GM18873 (cell line): ENCODE measurements at regions not wholly inside any gene's neighbourhood (a gene's known extent, or its start where the extent isn't known, plus 50 kb on each side); places are given as distances from the start of the nearest gene placed in this dataset.

Experiments
- ATAC-seq: cut with Tn5 transposase; IDR thresholded peaks from one replicate; pipeline ENCODE4 v1.9.1; 2021; ENCODE audit warnings: mild to moderate bottlenecking, moderate library complexity, moderate number of reproducible peaks; ENCODE audit not compliant: unreplicated experiment, low FRiP score

DNA sequence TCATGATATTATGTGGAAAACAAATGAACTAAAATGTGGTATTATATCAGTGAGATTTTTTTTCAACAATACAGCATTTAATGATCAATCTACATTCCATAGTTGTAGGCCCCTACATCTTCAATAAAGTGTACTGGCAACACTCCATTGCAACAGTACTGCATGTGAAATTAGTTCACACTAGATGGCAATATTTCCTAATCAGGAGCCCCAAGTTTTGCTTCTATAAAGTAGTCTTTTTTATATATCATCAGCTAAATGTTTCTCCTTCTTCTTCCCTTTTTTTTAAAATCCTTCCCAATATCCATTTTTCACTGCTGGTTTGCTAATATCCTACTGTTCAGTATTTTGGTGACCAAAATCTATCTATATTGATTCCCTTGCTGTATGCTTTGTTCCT is 528.3 kb upstream of the ATXN8OS start:
- no peak for ATAC-seq

DNA sequence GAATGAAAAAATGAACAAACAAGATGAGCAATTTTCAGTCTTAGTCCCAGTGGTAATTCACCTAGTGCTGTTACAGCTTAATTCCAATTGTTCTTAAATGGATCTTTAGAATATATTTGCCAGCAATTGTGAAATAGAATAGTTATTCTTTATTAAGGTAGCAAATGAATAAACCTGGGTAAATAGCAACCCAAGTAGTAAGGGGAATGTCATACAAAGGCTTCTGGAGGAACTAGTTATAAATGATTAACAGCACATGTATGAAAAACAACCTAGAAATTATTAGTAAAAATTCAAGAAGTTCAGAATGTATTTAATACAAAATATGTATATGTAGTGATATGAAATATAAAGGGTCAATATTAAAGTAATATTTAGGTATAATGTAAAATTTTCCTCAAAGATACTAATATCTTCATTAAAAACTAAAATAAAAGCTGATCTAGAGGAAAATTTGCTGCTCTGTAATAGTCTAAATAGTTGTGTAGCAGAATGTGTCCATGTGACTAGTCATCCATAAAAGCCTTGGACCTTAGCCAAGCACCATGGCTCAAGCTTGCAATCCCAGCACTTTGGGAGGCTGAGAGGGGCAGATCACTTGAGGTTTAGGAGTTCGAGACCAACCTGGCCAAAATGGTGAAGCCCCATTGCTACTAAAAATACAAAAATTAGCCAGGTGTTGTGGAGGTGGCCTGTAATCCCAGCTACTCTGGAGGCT is 535.9 kb upstream of the ATXN8OS start:
- ATAC-seq: no peak

DNA sequence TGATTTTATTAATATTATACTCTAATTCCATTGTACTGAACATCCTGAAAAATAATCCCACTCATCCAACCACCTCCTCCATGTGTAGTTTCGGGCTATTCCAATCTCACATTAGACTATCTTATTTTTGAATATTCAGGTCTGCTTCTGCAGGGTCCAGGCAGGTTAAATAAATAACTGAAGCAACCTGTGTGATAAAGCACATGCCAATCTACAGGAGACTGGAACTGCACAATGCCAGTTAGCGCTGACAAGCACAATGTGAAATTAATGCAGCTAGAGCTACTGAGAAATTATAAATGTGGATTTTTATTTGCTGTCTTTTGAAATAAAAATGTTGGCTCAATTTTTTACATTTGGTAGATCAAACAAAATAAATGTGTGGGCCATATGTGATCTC is 540.1 kb upstream of the ATXN8OS start:
- ATAC-seq: no peak

DNA sequence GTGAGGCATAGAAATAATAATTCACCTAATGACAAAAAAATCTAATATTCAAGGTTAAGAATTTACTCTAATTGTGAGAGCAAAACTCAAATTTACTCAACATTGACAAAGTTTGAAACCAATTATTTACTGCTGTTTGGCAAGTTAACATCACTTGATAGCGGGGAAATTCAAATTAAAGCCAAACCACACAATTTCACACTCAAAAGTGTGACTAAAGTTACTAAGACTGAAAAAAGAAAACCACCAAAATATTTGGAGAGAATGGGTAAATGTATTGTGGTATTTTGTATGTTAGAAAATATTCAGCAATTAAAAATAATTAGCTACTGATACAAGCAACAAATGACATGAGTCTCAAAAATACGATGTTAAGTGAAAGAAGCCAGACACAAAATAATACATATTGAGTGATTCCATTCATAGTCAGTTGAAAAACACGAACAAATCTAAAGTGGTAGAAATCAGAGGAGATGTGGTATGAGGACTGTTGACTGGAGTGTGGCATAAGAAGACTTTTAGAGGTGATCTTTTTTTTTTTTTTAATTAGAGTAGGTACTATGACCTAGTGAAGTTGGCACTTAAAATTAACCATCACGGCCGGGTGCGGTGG is 541.4 kb upstream of the ATXN8OS start:
- ATAC-seq: no peak

DNA sequence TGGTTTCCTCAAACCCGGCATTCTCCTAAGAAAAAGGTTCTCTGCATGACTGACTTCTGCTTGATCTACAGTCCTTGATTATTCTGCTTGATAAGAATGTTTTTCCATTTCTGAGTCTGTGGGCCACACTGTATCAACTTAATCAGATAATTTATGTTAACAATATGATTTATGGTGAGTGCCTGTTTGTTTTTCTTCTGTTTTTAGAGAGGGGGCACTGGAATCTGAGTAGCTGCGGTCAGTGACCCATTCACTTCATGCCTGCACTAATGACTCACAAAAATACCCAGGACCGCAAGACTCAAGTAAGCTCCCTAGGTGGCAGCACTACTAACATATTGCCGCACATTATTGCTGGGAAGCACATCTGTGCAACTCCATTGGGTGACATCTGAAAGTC is 542.3 kb upstream of the ATXN8OS start:
- peak; percentile 78 for ATAC-seq

DNA sequence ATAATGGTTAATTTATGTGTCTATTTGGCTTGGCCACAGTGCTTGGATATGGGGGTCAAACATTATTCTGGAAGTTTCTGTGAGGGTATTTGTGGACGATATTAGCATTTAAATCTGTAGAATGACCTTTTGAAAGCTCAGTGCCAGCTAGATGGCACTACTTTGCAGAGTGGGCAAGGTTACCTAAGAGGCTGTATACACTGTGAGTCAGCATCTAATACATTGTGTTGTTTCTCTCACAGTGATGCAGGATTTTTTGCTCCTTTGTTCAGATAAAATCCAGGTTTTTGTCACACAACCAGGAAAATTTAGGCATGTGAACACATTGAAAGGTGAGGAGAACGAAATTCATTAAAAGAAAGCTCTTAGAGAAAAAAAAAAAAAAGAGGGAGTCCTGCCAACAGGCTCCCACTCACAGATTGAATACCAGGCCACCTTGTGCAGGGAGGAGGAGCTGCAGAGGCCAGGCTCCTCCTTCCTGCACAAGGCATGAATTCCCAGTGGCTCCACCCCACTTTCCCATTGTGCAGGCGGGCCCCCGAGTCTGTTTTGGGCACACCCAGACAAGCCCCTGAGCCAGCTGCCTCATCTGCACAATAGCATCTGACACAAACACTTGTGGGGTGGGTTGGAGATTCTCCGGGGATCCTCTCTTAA is 551.0 kb upstream of the ATXN8OS start:
- ATAC-seq: no peak

DNA sequence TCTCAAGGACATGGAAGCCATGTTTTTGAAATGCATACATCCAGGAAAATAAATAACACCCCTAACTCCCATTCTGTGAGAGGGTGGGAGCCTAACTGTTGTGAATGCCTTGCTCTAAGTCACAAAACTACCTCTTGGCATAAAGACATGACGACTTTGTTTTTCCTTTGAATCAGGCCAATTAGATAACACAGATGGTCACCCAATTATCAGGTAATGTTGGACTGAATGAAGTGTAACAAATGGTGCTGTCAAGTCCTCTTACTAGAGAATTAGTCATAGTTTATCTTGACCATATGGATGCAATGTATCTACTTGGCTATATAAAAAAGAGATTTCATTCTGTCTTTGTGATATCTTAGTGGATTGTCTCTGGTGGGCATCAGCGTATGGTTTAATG is 553.6 kb upstream of the ATXN8OS start:
- no peak for ATAC-seq

DNA sequence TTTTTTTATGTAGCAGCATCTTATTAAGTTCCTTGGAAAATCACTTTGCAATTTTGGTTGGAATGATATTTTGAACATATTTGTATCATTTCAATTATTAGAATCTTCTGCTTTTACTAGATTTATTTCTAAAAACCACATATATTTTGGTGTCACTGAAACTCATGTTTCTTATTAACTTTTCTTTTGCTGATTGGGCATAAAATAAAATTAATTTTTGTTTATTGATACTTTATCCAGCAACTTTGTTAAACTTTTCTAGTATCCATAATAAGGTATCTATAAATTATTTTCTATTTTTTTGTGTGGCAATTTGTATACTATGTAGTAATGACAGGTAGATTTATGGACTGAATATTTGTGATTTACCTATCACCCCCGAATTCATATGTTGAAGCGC is 556.4 kb upstream of the ATXN8OS start:
- ATAC-seq: no peak

DNA sequence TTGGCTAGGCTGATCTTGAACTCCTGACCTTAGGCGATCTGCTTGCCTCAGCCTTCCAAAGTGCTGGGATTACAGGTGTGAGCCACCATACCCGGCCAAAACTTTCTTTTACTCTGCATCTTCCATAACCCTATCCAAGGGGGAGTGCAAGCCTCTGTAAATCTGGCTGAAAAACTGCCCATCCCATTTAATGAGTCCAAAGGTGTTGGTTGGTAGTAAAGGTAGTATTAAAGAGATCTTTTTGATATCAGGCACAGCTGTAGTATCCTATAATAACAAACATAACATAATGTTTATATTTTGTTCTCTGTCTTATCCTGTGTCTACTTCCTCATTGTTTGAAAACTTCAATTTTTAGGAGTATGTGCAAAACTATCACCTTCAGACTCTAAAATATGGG is 559.8 kb upstream of the ATXN8OS start:
- no peak for ATAC-seq

DNA sequence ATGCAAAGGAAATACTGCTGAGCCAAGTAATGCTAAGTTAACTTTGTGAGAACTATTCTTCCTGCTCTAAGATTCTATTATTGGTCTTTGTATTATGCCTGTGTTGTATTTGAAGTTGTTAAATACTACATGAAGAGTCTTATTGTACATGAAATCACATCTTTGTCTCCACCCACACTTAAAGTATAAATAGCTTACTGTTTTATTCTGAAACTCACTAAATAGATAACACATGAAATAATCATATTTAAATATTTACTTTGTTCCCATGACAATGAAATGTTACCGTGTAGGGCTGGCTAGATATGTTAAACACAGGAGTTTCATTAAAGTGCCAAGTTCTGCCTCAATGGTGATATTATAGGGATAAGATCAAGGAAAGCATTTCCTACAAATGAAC is 562.1 kb upstream of the ATXN8OS start:
- no peak for ATAC-seq

DNA sequence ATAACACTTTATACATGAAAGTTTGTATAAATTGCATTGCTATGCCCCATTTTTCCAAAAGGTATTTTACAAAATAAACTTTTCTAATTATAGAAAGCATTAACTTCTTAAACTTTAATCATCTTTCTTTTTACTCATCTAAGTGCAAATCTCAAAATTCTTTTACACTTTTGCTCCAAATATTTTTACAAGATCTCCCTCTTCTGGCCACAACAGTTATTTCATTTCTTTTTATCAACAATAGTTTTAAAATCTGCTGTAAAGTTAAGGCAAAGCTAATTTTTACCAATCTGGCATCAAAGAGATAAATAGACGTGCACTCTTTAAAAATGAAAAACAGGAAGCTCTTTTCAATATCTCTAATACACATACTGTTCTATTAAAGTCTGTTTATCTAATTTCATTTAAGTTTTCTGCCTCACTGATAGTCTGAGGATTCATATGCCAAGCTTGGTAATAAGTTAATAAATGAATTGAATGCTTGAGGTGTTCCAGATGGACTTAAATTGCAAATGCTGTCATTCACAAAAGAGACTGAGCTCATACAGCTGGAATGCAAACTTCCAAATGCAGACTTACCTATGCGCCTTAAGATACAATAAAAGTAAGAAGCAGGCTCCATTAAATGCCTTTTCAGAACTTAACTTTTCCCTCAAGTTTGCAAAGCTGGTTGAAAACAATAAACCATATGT is 583.0 kb upstream of the ATXN8OS start:
- ATAC-seq: no peak

DNA sequence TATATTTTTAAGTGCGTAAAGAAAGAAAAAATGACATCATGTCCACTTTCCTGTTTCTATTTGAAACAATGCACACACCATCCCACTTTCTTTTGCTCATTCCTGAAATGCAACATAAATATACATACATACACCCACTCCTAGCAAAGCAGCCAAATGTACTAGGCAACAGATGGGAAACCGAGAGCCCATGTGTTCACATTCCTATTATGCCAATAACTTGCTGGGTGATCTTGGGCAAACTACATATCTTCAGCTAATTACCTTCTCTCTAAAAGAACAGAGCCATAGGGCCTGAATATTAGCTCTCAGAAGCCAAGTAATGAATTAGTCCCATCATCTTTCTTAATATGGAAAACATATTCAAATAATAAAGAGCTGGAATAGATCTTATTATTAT is 610.6 kb upstream of the ATXN8OS start:
- no peak for ATAC-seq

DNA sequence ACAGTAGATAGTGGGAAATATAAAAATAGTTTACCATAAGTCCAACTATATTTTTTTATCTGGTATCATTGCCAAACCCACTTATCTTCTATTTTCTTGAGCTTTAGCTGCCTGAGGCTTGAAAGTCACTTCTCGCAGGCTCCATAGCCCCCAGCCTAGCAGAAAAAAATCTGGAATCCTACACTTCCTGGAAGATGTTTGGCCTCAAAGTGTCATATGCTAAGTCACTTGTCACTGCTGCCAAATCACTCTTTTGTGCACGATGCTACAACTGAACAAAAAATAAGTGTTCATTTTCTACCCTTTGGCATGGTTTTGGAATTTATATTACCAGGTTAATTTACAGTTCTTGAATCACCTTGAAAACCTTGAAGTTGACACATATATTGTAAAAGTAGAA is 612.5 kb upstream of the ATXN8OS start:
- ATAC-seq: no peak

DNA sequence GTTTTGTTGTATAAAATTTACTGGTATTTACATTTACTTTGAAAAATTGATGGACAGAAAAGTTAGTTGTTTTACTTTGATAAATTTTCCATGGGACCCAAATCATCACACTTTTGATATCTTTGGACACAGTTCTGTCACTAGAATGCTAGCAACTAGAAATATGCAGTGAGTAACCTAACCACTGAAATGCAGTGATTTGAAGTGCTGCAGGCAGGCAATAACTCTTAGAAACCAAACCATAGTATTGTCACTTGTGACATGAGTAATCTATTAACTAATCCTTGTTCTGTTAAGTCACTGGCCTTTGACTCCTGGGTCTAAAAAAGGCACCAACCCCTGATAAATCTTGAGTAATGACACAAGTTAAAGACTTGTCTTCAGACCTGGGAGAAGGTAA is 620.0 kb upstream of the ATXN8OS start:
- ATAC-seq: no peak

DNA sequence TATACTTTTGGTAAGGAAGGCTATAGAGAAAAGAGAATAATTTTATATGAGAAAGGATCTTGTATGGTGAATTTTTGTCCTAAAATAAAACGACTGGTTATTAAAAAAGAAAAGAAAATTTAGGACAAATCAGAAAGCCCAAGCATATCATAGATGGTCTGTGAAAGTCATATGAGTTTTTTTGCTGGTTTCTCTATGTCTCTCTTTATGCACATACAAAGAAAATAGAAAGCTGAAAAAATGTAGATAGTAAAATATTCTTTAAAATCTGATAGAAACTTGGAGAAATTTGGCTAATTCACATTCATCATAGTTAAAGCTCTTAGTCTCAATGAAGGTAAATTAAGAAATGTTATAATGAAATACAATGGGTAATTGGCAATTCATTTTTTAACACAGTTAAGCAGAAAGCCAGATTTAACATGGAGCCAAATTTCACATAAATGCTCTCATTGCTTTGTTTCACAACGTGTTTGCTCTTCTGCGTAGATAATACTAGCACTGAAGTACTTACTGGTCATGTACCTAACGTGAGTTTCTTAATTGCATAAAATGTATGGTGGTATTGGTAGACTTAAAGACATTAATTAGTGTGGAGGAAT is 621.5 kb upstream of the ATXN8OS start:
- no peak for ATAC-seq

DNA sequence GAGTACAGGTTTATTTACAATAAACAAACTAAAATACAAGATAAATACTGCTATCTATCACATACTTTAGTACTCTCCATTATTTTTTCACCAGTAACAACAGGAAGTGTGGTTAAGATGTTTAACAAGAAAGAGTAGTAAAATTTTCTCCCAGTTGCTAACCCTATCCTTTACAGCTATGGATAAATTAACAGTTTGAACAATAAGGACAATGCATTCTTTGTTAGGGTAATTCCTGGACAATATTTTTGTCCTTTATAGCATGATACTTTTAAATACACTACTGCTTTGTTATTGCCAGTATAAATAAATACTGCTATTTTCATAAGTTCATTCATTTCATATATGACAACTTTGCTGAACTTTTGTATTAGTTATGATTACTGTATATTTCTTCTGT is 630.2 kb upstream of the ATXN8OS start:
- ATAC-seq: no peak

DNA sequence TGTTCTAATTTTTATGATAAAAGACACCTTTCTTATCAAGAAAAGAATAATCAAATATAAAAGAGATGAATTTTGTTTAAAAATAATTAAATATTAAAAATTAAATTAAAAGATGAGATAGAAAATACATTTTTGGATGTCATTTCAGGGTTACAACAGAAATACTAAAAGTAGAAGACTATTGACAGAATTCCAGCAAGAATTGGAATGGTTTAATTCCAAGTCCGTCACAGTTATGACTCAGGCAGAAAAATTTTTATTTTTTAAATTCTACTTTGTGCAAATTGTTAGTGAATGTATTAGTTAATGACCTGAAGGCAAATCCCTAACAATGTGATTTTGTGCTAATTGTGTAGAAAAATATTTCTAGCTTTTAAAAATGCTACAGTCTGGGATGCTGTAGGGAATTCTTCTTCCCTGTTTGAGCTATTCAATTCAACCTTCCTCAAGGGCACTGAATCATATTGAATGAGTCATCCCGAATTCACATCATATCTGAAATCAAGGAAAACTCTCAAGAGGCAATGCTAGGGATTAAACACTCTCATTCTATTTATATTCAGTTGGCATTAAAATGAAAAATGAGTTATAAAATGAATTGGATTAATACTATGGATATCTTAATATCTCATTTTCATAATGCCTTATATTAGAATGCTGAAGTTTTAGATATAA is 633.5 kb upstream of the ATXN8OS start:
- ATAC-seq: no peak

DNA sequence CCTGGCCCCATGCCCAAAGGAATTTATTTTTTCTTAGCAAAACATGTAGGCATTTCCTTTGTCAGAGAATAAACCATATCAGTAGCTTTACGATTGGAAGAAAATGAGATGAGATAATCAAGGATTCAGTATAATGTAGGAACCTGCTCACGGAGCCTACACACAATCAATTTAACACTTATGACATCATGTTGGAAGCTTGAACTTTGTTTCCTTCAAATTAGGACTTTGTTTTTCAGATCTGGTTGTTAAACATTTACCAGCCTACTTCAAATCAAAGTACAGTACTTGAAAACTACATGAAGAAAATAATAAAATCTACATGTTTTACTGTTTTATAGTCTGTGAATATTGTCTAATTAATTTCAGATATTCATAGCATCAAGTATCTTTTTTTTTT is 639.0 kb upstream of the ATXN8OS start:
- ATAC-seq: no peak

DNA sequence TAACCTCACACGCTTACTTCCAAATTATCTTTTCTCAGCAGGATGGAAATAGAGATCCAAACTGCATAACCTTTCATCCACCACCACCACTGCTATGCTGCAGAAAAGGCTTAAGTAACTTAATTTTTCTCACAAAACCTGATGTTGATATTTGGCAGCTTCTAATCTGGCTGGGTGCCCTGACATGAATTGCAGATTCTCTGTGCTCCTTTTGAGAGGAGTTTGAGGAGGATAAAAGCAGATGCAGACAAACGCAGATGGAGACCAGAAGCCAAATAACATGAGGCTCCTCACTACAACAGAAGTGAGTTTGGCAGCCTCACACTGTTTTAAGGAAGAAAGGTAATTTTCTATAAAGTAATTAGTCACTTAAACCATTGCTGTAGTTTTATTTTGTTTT is 646.2 kb upstream of the ATXN8OS start:
- ATAC-seq: no peak

DNA sequence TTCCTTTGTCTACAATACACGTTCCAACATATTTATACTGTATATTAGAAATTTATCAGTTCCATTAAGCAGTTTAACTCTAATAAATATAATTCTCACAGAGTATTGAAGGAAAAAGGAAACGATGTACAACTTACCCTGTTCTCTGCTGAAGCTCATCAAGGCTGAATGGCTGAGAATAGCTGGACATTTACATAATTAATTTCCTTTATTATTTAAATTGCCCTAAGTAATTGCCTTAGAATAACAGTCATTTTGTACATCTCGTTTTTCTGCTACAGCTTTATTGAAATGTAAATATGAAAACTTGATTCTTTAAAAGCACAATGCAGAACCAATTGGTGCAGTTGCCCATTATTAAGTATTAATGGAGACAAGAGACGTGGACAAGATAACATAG is 648.3 kb upstream of the ATXN8OS start:
- no peak for ATAC-seq

DNA sequence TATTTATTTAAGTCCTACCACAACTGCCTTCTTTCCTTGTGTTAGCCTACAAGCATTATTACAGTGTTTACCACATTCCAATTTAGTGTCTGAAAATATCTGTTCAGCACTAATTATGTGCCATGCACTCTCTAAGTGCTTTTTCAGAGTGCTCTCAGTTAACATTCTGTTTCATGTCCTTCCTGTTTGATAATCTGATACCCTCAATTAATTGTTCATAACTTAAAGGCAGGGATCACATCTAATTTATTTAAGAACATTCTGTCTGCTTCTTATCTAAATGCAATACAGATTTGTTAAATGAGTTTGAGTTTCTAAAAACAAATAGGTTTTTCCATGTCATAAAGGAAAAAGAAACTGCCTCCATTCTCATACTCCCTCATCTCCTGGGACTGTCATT is 649.6 kb upstream of the ATXN8OS start:
- ATAC-seq: no peak
